ENCODE measurements at regions not wholly inside any gene's neighbourhood (a gene's known extent, or its start where the extent isn't known, plus 50 kb on each side); places are given as distances from the start of the nearest gene placed in this dataset.

- H3K4me1 ChIP-seq (ENCODE audit: insufficient read depth): no peaks in the 10 kb centered on the region
- H3K36me3 ChIP-seq: no peaks in the 10 kb centered on the region
- WGBS, 3 donors: 77 to 86% (median 85%) methylated on average over 7 of the region's 7 CpGs
- no peaks in the 10 kb centered on the region for H3K27me3 ChIP-seq
- DNase-seq: no peak
- no peaks in the 10 kb centered on the region for H3K9me3 ChIP-seq
- no peak overlapping the region for H3K4me3 ChIP-seq
- intact Hi-C loops (cut with DNase I): no loop called here
- TF ChIP-seq CTCF (IDR thresholded peaks at IDR 0.05) (no peak), EP300 (IDR thresholded peaks at IDR 0.05) (no peak), POLR2A (IDR thresholded peaks at IDR 0.05) (no peak)
- no peak overlapping the region for H3K27ac ChIP-seq
These were observed 270.0 kb upstream of the PPP2R2D start for GRCh38 chr10:131630772-131631258.

GRCh38 chr10:131631619-131632018 is 269.2 kb upstream of the PPP2R2D start:
- no peaks in the 10 kb centered on the region for H3K36me3 ChIP-seq
- H3K4me1 ChIP-seq (ENCODE audit: insufficient read depth): no peaks in the 10 kb centered on the region
- WGBS, 3 donors: 81 to 84% (median 81%) methylated on average over 14 of the region's 14 CpGs
- intact Hi-C loops (cut with DNase I): no loop called here
- no peak for DNase-seq
- no peak overlapping the region for H3K27ac ChIP-seq
- no peaks in the 10 kb centered on the region for H3K9me3 ChIP-seq
- no peaks in the 10 kb centered on the region for H3K27me3 ChIP-seq
- H3K4me3 ChIP-seq: no peak overlapping the region
- TF ChIP-seq POLR2A (IDR thresholded peaks at IDR 0.05) (no peak), EP300 (IDR thresholded peaks at IDR 0.05) (no peak), CTCF (IDR thresholded peaks at IDR 0.05) (no peak)

- WGBS, 3 donors: 56 to 69% (median 57%) methylated on average over 3 of the region's 3 CpGs
- Histone ChIP-seq H3K9me3 (no peaks in the 10 kb centered on the region), H3K36me3 (no peaks in the 10 kb centered on the region), H3K27me3 (no peaks in the 10 kb centered on the region), H3K4me1 (ENCODE audit: insufficient read depth) (no peaks in the 10 kb centered on the region), H3K27ac (no peak overlapping the region), H3K4me3 (no peak overlapping the region)
- TF ChIP-seq CTCF (IDR thresholded peaks at IDR 0.05): no peak
- no peak for TF ChIP-seq POLR2A (IDR thresholded peaks at IDR 0.05)
- no peak for TF ChIP-seq EP300 (IDR thresholded peaks at IDR 0.05)
- intact Hi-C loops (cut with DNase I): no loop called here
- no peak for DNase-seq
These were observed 265.2 kb upstream of the PPP2R2D start for GRCh38 chr10:131635564-131636015.

- Histone ChIP-seq H3K36me3 (no peaks in the 10 kb centered on the region), H3K27ac (no peak overlapping the region), H3K4me3 (no peak overlapping the region), H3K4me1 (ENCODE audit: insufficient read depth) (no peaks in the 10 kb centered on the region), H3K27me3 (no peaks in the 10 kb centered on the region), H3K9me3 (no peaks in the 10 kb centered on the region)
- DNase-seq: no peak
- intact Hi-C loops (cut with DNase I): no loop called here
- TF ChIP-seq EP300 (IDR thresholded peaks at IDR 0.05): no peak
- no peak for TF ChIP-seq CTCF (IDR thresholded peaks at IDR 0.05)
- TF ChIP-seq POLR2A (IDR thresholded peaks at IDR 0.05): no peak
- 64 to 70% (median 64%) methylated on average over 9 of the region's 9 CpGs for WGBS, 3 donors
These were observed 264.7 kb upstream of the PPP2R2D start for GRCh38 chr10:131636116-131636515.
